ENCODE measurements at regions not wholly inside any gene's neighbourhood (a gene's known extent, or its start where the extent isn't known, plus 50 kb on each side); places are given as distances from the start of the nearest gene placed in this dataset.

GRCh38 chr9:85303757-85304134 lies 438.0 kb downstream of the AGTPBP1 start:
- dilution Hi-C loops (cut with HindIII; ENCODE audit: low sequenced_read_pairs, unreplicated experiment), result no loop called here

More at GRCh38 chr9:85303757-85304134, 438.0 kb downstream of the AGTPBP1 start:
- H3K14ac ChIP-seq (replicated peaks; ENCODE audit: low read depth, low read length), result no peak overlapping the region
- WGBS, 2 experiments (ENCODE audit: extremely low coverage in 2 of 2, insufficient read length in 1 of 2), result no CpG with 5 or more reads among the region's 4 CpGs
- H4K8ac ChIP-seq (ENCODE audit: low read depth in 2 of 2, low read length in 2 of 2), result no peak overlapping the region
- H3K9ac ChIP-seq (ENCODE audit: low read depth, low read length), result no peak overlapping the region
- no peak overlapping the region for H3K4me3 ChIP-seq (ENCODE audit: insufficient read depth, low read depth, low read length)
- no peak overlapping the region for H3K4ac ChIP-seq (ENCODE audit: low read depth, low read length)
- no peaks in the 10 kb centered on the region for H3K27me3 ChIP-seq (ENCODE audit: control insufficient read depth, insufficient read depth, low read length)
- H4K20me1 ChIP-seq (ENCODE audit: insufficient read depth, low read length), result no peaks in the 10 kb centered on the region
- TF ChIP-seq MXI1 (IDR thresholded peaks at IDR 0.05; ENCODE audit: borderline replicate concordance, low read depth, low read length) (no peak), USF2 (IDR thresholded peaks at IDR 0.05; ENCODE audit: low read depth, low read length) (no peak), CTCF (conservative IDR thresholded peaks at IDR 0.05; ENCODE audit: low read depth, low read length) (no peak), ELK1 (IDR thresholded peaks at IDR 0.05; ENCODE audit: borderline replicate concordance, low read depth, low read length) (no peak), RCOR1 (IDR thresholded peaks at IDR 0.05; ENCODE audit: insufficient replicate concordance, low read length) (no peak)
- no peak overlapping the region for H4K5ac ChIP-seq (ENCODE audit: low read depth, low read length)
- no peak overlapping the region for H3K23ac ChIP-seq (ENCODE audit: low read depth, low read length)
- H2BK5ac ChIP-seq (ENCODE audit: low read depth, low read length, poor library complexity, severe bottlenecking), result no peak overlapping the region
- no peak overlapping the region for H3K4me2 ChIP-seq (ENCODE audit: low read depth, low read length)
- no peak overlapping the region for H2BK20ac ChIP-seq (ENCODE audit: low read depth, low read length)
- intact Hi-C loops (cut with micrococcal nuclease), result no loop called here
- H3K56ac ChIP-seq (ENCODE audit: extremely low read depth, insufficient read depth, low read length), result no peak overlapping the region
- H2AFZ ChIP-seq (replicated peaks; ENCODE audit: low read length, poor library complexity), result no peak overlapping the region
- no peak overlapping the region for H2AK9ac ChIP-seq (replicated peaks; ENCODE audit: low read depth, low read length, poor library complexity)
- H3K4me1 ChIP-seq (ENCODE audit: control insufficient read depth, insufficient read depth, low read length), result no peaks in the 10 kb centered on the region
- H4K91ac ChIP-seq (ENCODE audit: insufficient read depth, low read depth, low read length), result no peak overlapping the region
- ATAC-seq (ENCODE audit: low read depth) (no peak), DNase-seq (no peak)
- H3K9me3 ChIP-seq (ENCODE audit: control insufficient read depth, insufficient read depth, low read length), result peaks cover 16% of the 10 kb centered on the region
- no peak overlapping the region for H2BK120ac ChIP-seq (ENCODE audit: low read depth, low read length)
- no peak overlapping the region for H3K27ac ChIP-seq (ENCODE audit: insufficient read depth, low read length)
- H3K36me3 ChIP-seq (ENCODE audit: control insufficient read depth, insufficient read depth, low read length), result no peaks in the 10 kb centered on the region
- H2BK15ac ChIP-seq (ENCODE audit: low read depth, low read length), result no peak overlapping the region
- in situ Hi-C loops (cut with MboI; ENCODE audit: low sequenced_read_pairs), result no loop called here
- no peak overlapping the region for H3K18ac ChIP-seq (ENCODE audit: low read depth, low read length)
- H3K9me1 ChIP-seq (ENCODE audit: insufficient read depth, low read length), result no peaks in the 10 kb centered on the region
- no peaks in the 10 kb centered on the region for H3K79me1 ChIP-seq (ENCODE audit: low read depth in 1 of 2, low read length in 2 of 2)
- H2AK5ac ChIP-seq (ENCODE audit: low read depth, low read length), result no peak overlapping the region
- CTCF ChIA-PET, result no interaction called here
- no TSS peak for BruUV-seq (replicated peaks)
- POLR2A ChIA-PET (ENCODE audit: unreplicated experiment), result no interaction called here
